ENCODE measurements at regions not wholly inside any gene's neighbourhood (a gene's known extent, or its start where the extent isn't known, plus 50 kb on each side); places are given as distances from the start of the nearest gene placed in this dataset.

GRCh38 chr2:2797797-2798196 lies 466.7 kb upstream of the MYT1L start:
- TF ChIP-seq CTCF (conservative IDR thresholded peaks at IDR 0.05) (no peak), EZH2 (IDR thresholded peaks at IDR 0.05; ENCODE audit: low read depth) (no peak)

All from PC-9 (cell line).